ENCODE measurements at regions not wholly inside any gene's neighbourhood (a gene's known extent, or its start where the extent isn't known, plus 50 kb on each side); places are given as distances from the start of the nearest gene placed in this dataset.

- no peaks in the 10 kb centered on the region for H3K36me3 ChIP-seq (ENCODE audit: control insufficient read depth, low read depth, low read length)
- no peak overlapping the region for H3K9ac ChIP-seq (ENCODE audit: low read length)
- H3K9me3 ChIP-seq (ENCODE audit: control insufficient read depth, low read depth, low read length), result no peaks in the 10 kb centered on the region
- H3K27me3 ChIP-seq (ENCODE audit: control insufficient read depth, insufficient read depth, low read length), result no peaks in the 10 kb centered on the region
- no peaks in the 10 kb centered on the region for H3K4me1 ChIP-seq (ENCODE audit: control insufficient read depth, low read depth, low read length)
- H3K4me3 ChIP-seq (ENCODE audit: low read length), result no peak overlapping the region
- no peak overlapping the region for H3K27ac ChIP-seq (ENCODE audit: low read length)
Measured at GRCh38 chr3:161555320-161555719, 58.7 kb downstream of the OTOL1 start.

- Histone ChIP-seq H3K27me3 (ENCODE audit: control insufficient read depth, insufficient read depth, low read length) (no peaks in the 10 kb centered on the region), H3K4me3 (ENCODE audit: low read length) (no peak overlapping the region), H3K36me3 (ENCODE audit: control insufficient read depth, low read depth, low read length) (no peaks in the 10 kb centered on the region), H3K27ac (ENCODE audit: low read length) (no peak overlapping the region), H3K9ac (ENCODE audit: low read length) (no peak overlapping the region), H3K4me1 (ENCODE audit: control insufficient read depth, low read depth, low read length) (peaks cover 3% of the 10 kb centered on the region), H3K9me3 (ENCODE audit: control insufficient read depth, low read depth, low read length) (no peaks in the 10 kb centered on the region)
Measured at GRCh38 chr3:161556533-161556932, 59.9 kb downstream of the OTOL1 start.

GRCh38 chr3:161556941-161557340, 60.3 kb downstream of the OTOL1 start:
- peaks cover 3% of the 10 kb centered on the region for H3K4me1 ChIP-seq (ENCODE audit: control insufficient read depth, low read depth, low read length)
- H3K9ac ChIP-seq (ENCODE audit: low read length), result no peak overlapping the region
- no peak overlapping the region for H3K4me3 ChIP-seq (ENCODE audit: low read length)
- H3K27me3 ChIP-seq (ENCODE audit: control insufficient read depth, insufficient read depth, low read length), result no peaks in the 10 kb centered on the region
- no peak overlapping the region for H3K27ac ChIP-seq (ENCODE audit: low read length)
- no peaks in the 10 kb centered on the region for H3K9me3 ChIP-seq (ENCODE audit: control insufficient read depth, low read depth, low read length)
- no peaks in the 10 kb centered on the region for H3K36me3 ChIP-seq (ENCODE audit: control insufficient read depth, low read depth, low read length)

- no peak overlapping the region for H3K27ac ChIP-seq (ENCODE audit: low read length)
- no peak overlapping the region for H3K9ac ChIP-seq (ENCODE audit: low read length)
- peaks cover 3% of the 10 kb centered on the region for H3K4me1 ChIP-seq (ENCODE audit: control insufficient read depth, low read depth, low read length)
- H3K27me3 ChIP-seq (ENCODE audit: control insufficient read depth, insufficient read depth, low read length), result no peaks in the 10 kb centered on the region
- H3K36me3 ChIP-seq (ENCODE audit: control insufficient read depth, low read depth, low read length), result no peaks in the 10 kb centered on the region
- H3K9me3 ChIP-seq (ENCODE audit: control insufficient read depth, low read depth, low read length), result no peaks in the 10 kb centered on the region
- H3K4me3 ChIP-seq (ENCODE audit: low read length), result no peak overlapping the region
Measured at GRCh38 chr3:161557445-161558150, 61.0 kb downstream of the OTOL1 start.

- Histone ChIP-seq H3K4me1 (ENCODE audit: control insufficient read depth, low read depth, low read length) (peaks cover 3% of the 10 kb centered on the region), H3K4me3 (ENCODE audit: low read length) (no peak overlapping the region), H3K9ac (ENCODE audit: low read length) (no peak overlapping the region), H3K27ac (ENCODE audit: low read length) (no peak overlapping the region), H3K36me3 (ENCODE audit: control insufficient read depth, low read depth, low read length) (no peaks in the 10 kb centered on the region), H3K27me3 (ENCODE audit: control insufficient read depth, insufficient read depth, low read length) (no peaks in the 10 kb centered on the region), H3K9me3 (ENCODE audit: control insufficient read depth, low read depth, low read length) (no peaks in the 10 kb centered on the region)
Measured at GRCh38 chr3:161558236-161558635, 61.6 kb downstream of the OTOL1 start.

- H3K27me3 ChIP-seq (ENCODE audit: control insufficient read depth, insufficient read depth, low read length), result no peaks in the 10 kb centered on the region
- no peak overlapping the region for H3K4me3 ChIP-seq (ENCODE audit: low read length)
- no peaks in the 10 kb centered on the region for H3K9me3 ChIP-seq (ENCODE audit: control insufficient read depth, low read depth, low read length)
Measured at GRCh38 chr3:161559177-161559998, 62.8 kb downstream of the OTOL1 start.

GRCh38 chr3:161560008-161560637, 63.5 kb downstream of the OTOL1 start:
- Histone ChIP-seq H3K36me3 (ENCODE audit: control insufficient read depth, low read depth, low read length) (no peaks in the 10 kb centered on the region), H3K9me3 (ENCODE audit: control insufficient read depth, low read depth, low read length) (no peaks in the 10 kb centered on the region), H3K9ac (ENCODE audit: low read length) (no peak overlapping the region), H3K27me3 (ENCODE audit: control insufficient read depth, insufficient read depth, low read length) (no peaks in the 10 kb centered on the region), H3K4me1 (ENCODE audit: control insufficient read depth, low read depth, low read length) (peaks cover 3% of the 10 kb centered on the region), H3K4me3 (ENCODE audit: low read length) (no peak overlapping the region), H3K27ac (ENCODE audit: low read length) (no peak overlapping the region)

More at GRCh38 chr3:161559177-161559998, 62.8 kb downstream of the OTOL1 start:
- peaks cover 3% of the 10 kb centered on the region for H3K4me1 ChIP-seq (ENCODE audit: control insufficient read depth, low read depth, low read length)
- no peaks in the 10 kb centered on the region for H3K36me3 ChIP-seq (ENCODE audit: control insufficient read depth, low read depth, low read length)
- no peak overlapping the region for H3K27ac ChIP-seq (ENCODE audit: low read length)
- H3K9ac ChIP-seq (ENCODE audit: low read length), result no peak overlapping the region

GRCh38 chr3:161567577-161568361, 71.2 kb downstream of the OTOL1 start:
- H3K27ac ChIP-seq (ENCODE audit: low read length), result no peak overlapping the region

GRCh38 chr3:161568671-161569070, 72.1 kb downstream of the OTOL1 start:
- Histone ChIP-seq H3K27ac (ENCODE audit: low read length) (no peak overlapping the region), H3K4me3 (ENCODE audit: low read length) (no peak overlapping the region), H3K9ac (ENCODE audit: low read length) (no peak overlapping the region), H3K36me3 (ENCODE audit: control insufficient read depth, low read depth, low read length) (no peaks in the 10 kb centered on the region), H3K27me3 (ENCODE audit: control insufficient read depth, insufficient read depth, low read length) (no peaks in the 10 kb centered on the region), H3K4me1 (ENCODE audit: control insufficient read depth, low read depth, low read length) (no peaks in the 10 kb centered on the region), H3K9me3 (ENCODE audit: control insufficient read depth, low read depth, low read length) (no peaks in the 10 kb centered on the region)

More at GRCh38 chr3:161567577-161568361, 71.2 kb downstream of the OTOL1 start:
- Histone ChIP-seq H3K27me3 (ENCODE audit: control insufficient read depth, insufficient read depth, low read length) (no peaks in the 10 kb centered on the region), H3K4me3 (ENCODE audit: low read length) (no peak overlapping the region), H3K4me1 (ENCODE audit: control insufficient read depth, low read depth, low read length) (no peaks in the 10 kb centered on the region), H3K9ac (ENCODE audit: low read length) (no peak overlapping the region), H3K36me3 (ENCODE audit: control insufficient read depth, low read depth, low read length) (no peaks in the 10 kb centered on the region), H3K9me3 (ENCODE audit: control insufficient read depth, low read depth, low read length) (no peaks in the 10 kb centered on the region)

GRCh38 chr3:161571951-161572350, 75.3 kb downstream of the OTOL1 start:
- no peaks in the 10 kb centered on the region for H3K36me3 ChIP-seq (ENCODE audit: control insufficient read depth, low read depth, low read length)

GRCh38 chr3:161573136-161573535, 76.5 kb downstream of the OTOL1 start:
- Histone ChIP-seq H3K27me3 (ENCODE audit: control insufficient read depth, insufficient read depth, low read length) (no peaks in the 10 kb centered on the region), H3K4me3 (ENCODE audit: low read length) (no peak overlapping the region), H3K9me3 (ENCODE audit: control insufficient read depth, low read depth, low read length) (no peaks in the 10 kb centered on the region), H3K36me3 (ENCODE audit: control insufficient read depth, low read depth, low read length) (no peaks in the 10 kb centered on the region), H3K4me1 (ENCODE audit: control insufficient read depth, low read depth, low read length) (peaks cover 8% of the 10 kb centered on the region), H3K27ac (ENCODE audit: low read length) (no peak overlapping the region), H3K9ac (ENCODE audit: low read length) (no peak overlapping the region)

More at GRCh38 chr3:161571951-161572350, 75.3 kb downstream of the OTOL1 start:
- H3K9ac ChIP-seq (ENCODE audit: low read length), result no peak overlapping the region
- H3K27ac ChIP-seq (ENCODE audit: low read length), result no peak overlapping the region
- H3K4me3 ChIP-seq (ENCODE audit: low read length), result no peak overlapping the region
- H3K4me1 ChIP-seq (ENCODE audit: control insufficient read depth, low read depth, low read length), result peaks cover 8% of the 10 kb centered on the region
- H3K27me3 ChIP-seq (ENCODE audit: control insufficient read depth, insufficient read depth, low read length), result no peaks in the 10 kb centered on the region
- H3K9me3 ChIP-seq (ENCODE audit: control insufficient read depth, low read depth, low read length), result no peaks in the 10 kb centered on the region

All from iPS-18a (cell line).